ENCODE measurements at regions not wholly inside any gene's neighbourhood (a gene's known extent, or its start where the extent isn't known, plus 50 kb on each side); places are given as distances from the start of the nearest gene placed in this dataset.
"Not testable (repeated sequence)": the region's sequence is repeated elsewhere in the genome, so short reads cannot be mapped to it uniquely, and the experiment has no call there.

GRCh38 chr1:143680304-143680703 is 291.5 kb downstream of the FAM72C start:
- DNase-seq (ENCODE audit: low read depth), result no peak
- no peak overlapping the region for H3K4me3 ChIP-seq (ENCODE audit: low read depth, low read length)
- no peak for TF ChIP-seq CTCF (IDR thresholded peaks at IDR 0.05; ENCODE audit: insufficient read depth, low read depth, low read length)

- DNase-seq (ENCODE audit: low read depth), result no peak
- no peak for TF ChIP-seq CTCF (IDR thresholded peaks at IDR 0.05; ENCODE audit: insufficient read depth, low read depth, low read length)
- no peak overlapping the region for H3K4me3 ChIP-seq (ENCODE audit: low read depth, low read length)
These were observed 298.8 kb downstream of the FAM72C start for GRCh38 chr1:143672983-143673382.

- H3K4me3 ChIP-seq (ENCODE audit: low read depth, low read length), result no peak overlapping the region
- no peak for DNase-seq (ENCODE audit: low read depth)
- no peak for TF ChIP-seq CTCF (IDR thresholded peaks at IDR 0.05; ENCODE audit: insufficient read depth, low read depth, low read length)
These were observed 304.1 kb downstream of the FAM72C start for GRCh38 chr1:143667730-143668129.

- no peak for DNase-seq (ENCODE audit: low read depth)
- no peak for TF ChIP-seq CTCF (IDR thresholded peaks at IDR 0.05; ENCODE audit: insufficient read depth, low read depth, low read length)
- H3K4me3 ChIP-seq (ENCODE audit: low read depth, low read length), result no peak overlapping the region
These were observed 304.9 kb downstream of the FAM72C start for GRCh38 chr1:143666851-143667250.

- TF ChIP-seq CTCF (IDR thresholded peaks at IDR 0.05; ENCODE audit: insufficient read depth, low read depth, low read length), result no peak
- no peak overlapping the region for H3K4me3 ChIP-seq (ENCODE audit: low read depth, low read length)
- DNase-seq (ENCODE audit: low read depth), result no peak
These were observed 306.2 kb downstream of the FAM72C start for GRCh38 chr1:143665606-143666005.

- DNase-seq (ENCODE audit: low read depth); H3K4me3 ChIP-seq (ENCODE audit: low read depth, low read length): not testable (repeated sequence)
These were observed 308.7 kb downstream of the FAM72C start for GRCh38 chr1:143663056-143663455.

GRCh38 chr1:143661418-143662101 is 310.2 kb downstream of the FAM72C start:
- no peak for DNase-seq (ENCODE audit: low read depth)
- TF ChIP-seq CTCF (IDR thresholded peaks at IDR 0.05; ENCODE audit: insufficient read depth, low read depth, low read length), result no peak
- no peak overlapping the region for H3K4me3 ChIP-seq (ENCODE audit: low read depth, low read length)

Measured in fibroblast of villous mesenchyme (primary cell).